IMR-90 (cell line): ENCODE measurements at regions not wholly inside any gene's neighbourhood (a gene's known extent, or its start where the extent isn't known, plus 50 kb on each side); places are given as distances from the start of the nearest gene placed in this dataset.

Experiments used
- ATAC-seq: fragments of 200-7000 bp; cut with Tn5 transposase; 2 replicates; pipeline ENCODE4 v1.9.1; 2020; ENCODE audit warnings: low read depth, mild to moderate bottlenecking, moderate library complexity
- BruUV-seq: library from RNA; stranded (reverse); fragments of 400-500 nt; replicated peaks from 2 replicates; lab custom pipeline; 2021; lab: Mats Ljungman, UMichigan
- CTCF ChIA-PET: fragments of 300-600 bp; formaldehyde crosslinking; extraction: SDS; loops from one replicate; lab custom pipeline; 2021; ENCODE audit warnings: antibody characterized with exemption; lab: Yijun Ruan, JAX
- POLR2A ChIA-PET: fragments of 300-600 bp; sonication (Branson Sonifier 250); formaldehyde crosslinking; loops from one replicate; lab custom pipeline; 2022; ENCODE audit warnings: antibody characterized with exemption; ENCODE audit not compliant: unreplicated experiment; lab: Charles Lee
- DNase-seq: peaks from one replicate; pipeline ENCODE4 v3.0.0; 2013
- H2AFZ ChIP-seq: replicated peaks from 2 replicates; pipeline ENCODE3; 2013; ENCODE audit warnings: low read length, mild to moderate bottlenecking; ENCODE audit not compliant: poor library complexity
- H2AK5ac ChIP-seq: 2 replicates; pipeline ENCODE4 v1.6.1; 2013; ENCODE audit warnings: low read depth, low read length, inconsistent platforms
- H2AK9ac ChIP-seq: replicated peaks from 2 replicates; pipeline ENCODE3; 2013; ENCODE audit warnings: mild to moderate bottlenecking, low read depth, low read length, moderate library complexity; ENCODE audit not compliant: poor library complexity
- H2BK120ac ChIP-seq: 2 replicates; pipeline ENCODE4 v1.6.1; 2013; ENCODE audit warnings: low read depth, low read length, inconsistent platforms
- H2BK15ac ChIP-seq: 3 replicates; pipeline ENCODE4 v1.6.1; 2013; ENCODE audit warnings: low read depth, low read length, inconsistent platforms
- H2BK20ac ChIP-seq: 2 replicates; pipeline ENCODE4 v1.6.1; 2013; ENCODE audit warnings: low read depth, mild to moderate bottlenecking, inconsistent platforms, low read length, moderate library complexity
- H2BK5ac ChIP-seq: 2 replicates; pipeline ENCODE4 v1.6.1; 2013; ENCODE audit warnings: mild to moderate bottlenecking, low read depth, low read length, inconsistent platforms; ENCODE audit not compliant: poor library complexity, severe bottlenecking
- H3K14ac ChIP-seq: replicated peaks from 2 replicates; pipeline ENCODE4 v1.6.1; 2013; ENCODE audit warnings: low read depth, low read length, inconsistent platforms
- H3K18ac ChIP-seq: 2 replicates; pipeline ENCODE4 v1.6.1; 2013; ENCODE audit warnings: low read depth, low read length, control low read depth
- H3K23ac ChIP-seq: 2 replicates; pipeline ENCODE4 v1.6.1; 2013; ENCODE audit warnings: low read depth, low read length, inconsistent platforms
- H3K27ac ChIP-seq: 2 replicates; pipeline ENCODE4 v1.5.1; 2013; ENCODE audit warnings: mild to moderate bottlenecking, control low read depth, low read length; ENCODE audit not compliant: insufficient read depth
- H3K27me3 ChIP-seq: 2 replicates; pipeline ENCODE4 v1.6.1; 2013; ENCODE audit warnings: low read length; ENCODE audit not compliant: control insufficient read depth, insufficient read depth
- H3K36me3 ChIP-seq: 2 replicates; pipeline ENCODE4 v1.6.1; 2013; ENCODE audit warnings: low read length, mixed read lengths; ENCODE audit not compliant: control insufficient read depth, insufficient read depth
- H3K4ac ChIP-seq: 2 replicates; pipeline ENCODE4 v1.6.1; 2013; ENCODE audit warnings: low read depth, low read length, inconsistent platforms
- H3K4me1 ChIP-seq: 2 replicates; pipeline ENCODE4 v1.6.1; 2013; ENCODE audit warnings: low read length, mixed read lengths; ENCODE audit not compliant: control insufficient read depth, insufficient read depth
- H3K4me2 ChIP-seq: 2 replicates; pipeline ENCODE4 v1.6.1; 2013; ENCODE audit warnings: low read depth, mild to moderate bottlenecking, control low read depth, low read length, moderate library complexity
- H3K4me3 ChIP-seq: 2 replicates; pipeline ENCODE4 v1.5.1; 2013; ENCODE audit warnings: low read depth, mild to moderate bottlenecking, control low read depth, low read length, moderate library complexity; ENCODE audit not compliant: insufficient read depth
- H3K56ac ChIP-seq: 2 replicates; pipeline ENCODE4 v1.6.1; 2013; ENCODE audit warnings: low read length, inconsistent platforms; ENCODE audit not compliant: insufficient read depth; ENCODE audit errors: extremely low read depth
- H3K79me1 ChIP-seq, 2 experiments: 2 replicates each; pipeline ENCODE4 v1.6.1; 2013; ENCODE audit warnings: low read length in 2 of 2, inconsistent platforms in 1 of 2, low read depth in 1 of 2
- H3K9ac ChIP-seq: 2 replicates; pipeline ENCODE4 v1.6.1; 2013; ENCODE audit warnings: low read depth, low read length, control low read depth
- H3K9me1 ChIP-seq: 2 replicates; pipeline ENCODE4 v1.6.1; 2013; ENCODE audit warnings: low read length, inconsistent platforms; ENCODE audit not compliant: insufficient read depth
- H3K9me3 ChIP-seq: 2 replicates; pipeline ENCODE4 v1.6.1; 2013; ENCODE audit warnings: low read length; ENCODE audit not compliant: control insufficient read depth, insufficient read depth
- H4K20me1 ChIP-seq: 2 replicates; pipeline ENCODE4 v1.6.1; 2013; ENCODE audit warnings: low read length, inconsistent platforms; ENCODE audit not compliant: insufficient read depth
- H4K5ac ChIP-seq: 2 replicates; pipeline ENCODE4 v1.6.1; 2013; ENCODE audit warnings: mild to moderate bottlenecking, low read depth, low read length, control low read depth
- H4K8ac ChIP-seq, 2 experiments: 2 replicates each; pipeline ENCODE4 v1.6.1; 2013; ENCODE audit warnings: low read depth in 2 of 2, low read length in 2 of 2, control low read depth in 1 of 2, inconsistent platforms in 1 of 2
- H4K91ac ChIP-seq: 2 replicates; pipeline ENCODE4 v1.6.1; 2013; ENCODE audit warnings: low read depth, low read length, inconsistent platforms; ENCODE audit not compliant: insufficient read depth
- RAD21 ChIP-seq: IDR thresholded peaks from 2 replicates; pipeline ENCODE4 v1.6.1; 2012; ENCODE audit warnings: low read length, improper control_type of control experiment
- SMC3 ChIP-seq: fragments of 150-350 bp; IDR thresholded peaks from 2 replicates; pipeline ENCODE4 v1.6.1; 2016; ENCODE audit warnings: low read depth, mild to moderate bottlenecking, antibody characterized with exemption, low read length, moderate library complexity
- whole genome bisulfite sequencing, 2 experiments: methylation state at CpG; one replicate each; pipeline versions ENCODE4 v1.1.5 to v1.1.7; 2013; ENCODE audit warnings: missing lambda C conversion rate in 2 of 2; ENCODE audit not compliant: insufficient read length in 1 of 2; ENCODE audit errors: extremely low coverage in 2 of 2; 5-methylcytosine and 5-hydroxymethylcytosine counted together
- dilution Hi-C: fragments of 300-500 bp; cut with HindIII; formaldehyde crosslinking; loops from one replicate; pipeline ENCODE4 v1.14.3; 2018; ENCODE audit warnings: low sequenced_read_pairs; ENCODE audit not compliant: unreplicated experiment
- in situ Hi-C: fragments of 300-500 bp; cut with MboI; formaldehyde crosslinking; loops from 3 replicates; pipeline ENCODE4 v1.14.3; 2019; ENCODE audit warnings: low sequenced_read_pairs, inconsistent platforms, mixed read lengths
- intact Hi-C: fragments of 100-400 bp; cut with micrococcal nuclease; formaldehyde crosslinking; loops from 2 replicates; pipeline ENCODE4 v1.10.0; 2022
- TF ChIP-seq, protein P1 (sequence below): conservative IDR thresholded peaks from 2 replicates; pipeline ENCODE4 v1.5.1; 2012; ENCODE audit warnings: mild to moderate bottlenecking, low read depth, low read length, improper control_type of control experiment

DNA sequence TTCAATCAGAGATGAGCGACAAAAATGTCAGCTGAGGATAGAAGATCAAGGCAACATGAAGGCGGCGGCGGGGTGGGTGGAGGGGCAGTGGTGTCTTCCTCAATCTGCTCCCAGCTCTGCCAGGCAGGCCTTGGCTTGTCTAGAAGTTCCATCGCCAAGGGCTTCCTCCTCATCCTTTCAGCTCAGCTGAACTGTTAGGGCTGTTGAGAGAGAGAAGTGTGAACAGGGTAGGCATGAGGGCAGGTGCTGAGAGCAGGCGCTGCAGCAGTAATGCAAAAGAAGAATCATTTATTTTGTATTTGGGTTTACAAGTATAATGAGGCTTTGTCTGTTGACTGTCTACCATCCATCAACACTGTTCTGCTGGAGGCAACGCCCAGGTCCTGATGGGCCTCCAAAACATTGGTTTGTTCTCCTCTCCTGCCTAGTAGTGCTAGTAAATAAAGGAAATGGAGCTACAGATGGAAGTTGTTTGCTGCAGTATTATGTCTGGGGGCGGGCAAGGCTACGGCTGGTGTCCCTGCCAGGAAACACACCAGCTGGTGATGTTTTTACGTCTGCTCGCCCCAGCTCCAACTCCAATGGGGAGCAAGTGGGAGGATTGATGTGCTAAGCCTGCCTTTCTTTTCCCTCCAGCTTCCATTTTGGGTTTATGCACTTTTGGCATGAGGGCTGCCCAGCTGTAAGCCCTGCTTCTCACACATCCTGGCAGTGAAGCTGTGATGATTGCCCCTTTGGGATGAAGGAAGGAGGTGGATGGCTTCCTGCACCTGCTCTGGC is 139.4 kb upstream of the BOD1L1 start:
- Histone ChIP-seq H4K5ac (no peak overlapping the region), H3K4me2 (no peak overlapping the region), H2BK120ac (no peak overlapping the region), H3K9ac (no peak overlapping the region), H3K27me3 (no peaks in the 10 kb centered on the region), H2AK9ac (no peak overlapping the region), H2AK5ac (no peak overlapping the region), H3K79me1 (no peaks in the 10 kb centered on the region), H3K9me3 (no peaks in the 10 kb centered on the region; the same call in 1 of the 2 replicates), H2AFZ (no peak overlapping the region), H3K36me3 (no peaks in the 10 kb centered on the region), H3K23ac (no peak overlapping the region), H4K20me1 (no peaks in the 10 kb centered on the region), H4K8ac (no peak overlapping the region), H3K27ac (no peak overlapping the region), H4K91ac (no peak overlapping the region), H3K4me3 (no peak overlapping the region), H3K4ac (no peak overlapping the region), H3K14ac (no peak overlapping the region), H2BK20ac (no peak overlapping the region), H3K18ac (no peak overlapping the region), H3K9me1 (no peaks in the 10 kb centered on the region), H3K56ac (no peak overlapping the region), H2BK5ac (no peak overlapping the region), H2BK15ac (no peak overlapping the region), H3K4me1 (no peaks in the 10 kb centered on the region)
- BruUV-seq, result no TSS peak
- no peak for ATAC-seq
- WGBS, 2 experiments, result no CpG with 5 or more reads among the region's 11 CpGs
- in situ Hi-C loops (no loop called here), dilution Hi-C loops (no loop called here), intact Hi-C loops (no loop called here)
- TF ChIP-seq RAD21, result no peak
- no peak for TF ChIP-seq SMC3
- TF ChIP-seq, protein P1, sequence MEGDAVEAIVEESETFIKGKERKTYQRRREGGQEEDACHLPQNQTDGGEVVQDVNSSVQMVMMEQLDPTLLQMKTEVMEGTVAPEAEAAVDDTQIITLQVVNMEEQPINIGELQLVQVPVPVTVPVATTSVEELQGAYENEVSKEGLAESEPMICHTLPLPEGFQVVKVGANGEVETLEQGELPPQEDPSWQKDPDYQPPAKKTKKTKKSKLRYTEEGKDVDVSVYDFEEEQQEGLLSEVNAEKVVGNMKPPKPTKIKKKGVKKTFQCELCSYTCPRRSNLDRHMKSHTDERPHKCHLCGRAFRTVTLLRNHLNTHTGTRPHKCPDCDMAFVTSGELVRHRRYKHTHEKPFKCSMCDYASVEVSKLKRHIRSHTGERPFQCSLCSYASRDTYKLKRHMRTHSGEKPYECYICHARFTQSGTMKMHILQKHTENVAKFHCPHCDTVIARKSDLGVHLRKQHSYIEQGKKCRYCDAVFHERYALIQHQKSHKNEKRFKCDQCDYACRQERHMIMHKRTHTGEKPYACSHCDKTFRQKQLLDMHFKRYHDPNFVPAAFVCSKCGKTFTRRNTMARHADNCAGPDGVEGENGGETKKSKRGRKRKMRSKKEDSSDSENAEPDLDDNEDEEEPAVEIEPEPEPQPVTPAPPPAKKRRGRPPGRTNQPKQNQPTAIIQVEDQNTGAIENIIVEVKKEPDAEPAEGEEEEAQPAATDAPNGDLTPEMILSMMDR, result no peak
- ChIA-PET POLR2A (no interaction called here), CTCF (no interaction called here)
- no peak for DNase-seq
